Right ventricle myocardium inferior (tissue), 1 donor: ENCODE measurements at regions not wholly inside any gene's neighbourhood (a gene's known extent, or its start where the extent isn't known, plus 50 kb on each side); places are given as distances from the start of the nearest gene placed in this dataset.

ENCODE experiments used
- ATAC-seq: fragments of 200-7000 bp; cut with Tn5 transposase; one replicate; pipeline ENCODE4 v1.9.1; 2020; ENCODE audit warnings: mild to moderate bottlenecking, moderate library complexity
- DNase-seq: peaks from one replicate; pipeline ENCODE4 v3.0.0; 2021; ENCODE audit errors: missing footprints
- intact Hi-C: fragments of 100-400 bp; cut with DNase I; formaldehyde crosslinking; loops from one replicate; pipeline ENCODE4 v1.11.0; 2022
- donor health status: DM: no; HTN: yes; CAD: no; lungs with severe emphysema.

DNA sequence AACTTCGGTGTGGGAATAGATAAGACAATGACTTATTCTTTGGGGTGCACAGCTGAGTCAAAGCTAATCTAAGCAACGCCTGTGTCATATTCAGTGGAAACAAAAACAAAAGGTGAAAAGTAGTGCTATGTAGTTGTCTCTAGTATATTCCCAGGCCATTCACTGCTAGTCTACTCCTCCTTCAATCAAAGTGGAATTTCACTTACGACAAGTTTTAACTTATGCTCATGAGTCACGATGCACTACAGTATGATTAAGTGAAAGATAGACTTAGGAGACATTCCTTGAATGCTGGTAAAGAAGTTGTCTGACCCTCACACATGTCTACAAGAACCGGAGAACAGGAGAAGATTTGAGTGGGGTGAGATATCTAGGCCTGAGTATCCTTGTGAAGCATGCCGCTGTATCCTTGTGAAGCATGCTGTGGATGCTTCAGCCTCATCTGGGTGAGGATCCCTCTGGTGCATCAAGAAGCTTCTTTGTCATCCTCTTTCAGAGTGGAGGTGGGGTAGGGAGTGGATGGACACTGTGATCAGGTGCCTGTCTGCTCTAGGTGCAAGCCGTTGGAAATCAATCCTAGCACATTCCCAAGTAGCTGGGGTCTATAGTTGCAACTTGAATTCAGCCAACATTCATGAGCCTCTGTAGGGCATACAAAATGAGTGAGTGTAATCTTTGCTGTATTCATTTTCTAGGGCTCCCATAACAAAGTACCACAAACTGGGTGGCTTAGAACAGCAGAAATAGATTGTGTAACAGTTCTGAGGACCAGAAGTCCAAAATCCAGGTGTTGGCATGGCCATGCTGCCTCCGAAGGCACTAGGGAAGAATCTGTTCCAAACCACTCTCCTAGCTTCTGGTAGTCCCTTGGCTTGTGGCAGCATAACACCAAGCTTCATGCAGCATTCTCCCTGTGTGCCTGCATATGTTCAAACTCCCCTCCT lies 173.5 kb upstream of the FN1 start:
- ATAC-seq, result no peak
- intact Hi-C loops, result no loop called here

DNA sequence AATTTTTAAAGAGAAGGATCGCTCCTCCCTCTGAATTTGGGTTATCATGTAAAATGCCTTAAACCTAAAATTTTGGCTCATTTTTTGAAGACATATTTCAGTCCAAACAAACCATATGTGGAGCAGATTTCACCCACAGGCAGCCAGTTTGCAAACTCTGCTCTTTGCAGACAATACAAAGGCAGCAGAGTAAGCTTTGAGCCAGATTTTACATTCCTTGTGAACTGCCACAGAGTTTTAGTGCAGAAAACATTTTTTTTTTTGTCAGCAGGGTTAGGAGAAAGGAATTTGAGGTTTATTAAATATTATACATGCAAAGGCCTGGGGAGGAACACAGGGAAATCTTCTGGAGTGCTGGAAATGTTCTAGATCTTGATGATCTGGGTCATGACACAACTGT lies 171.9 kb upstream of the FN1 start:
- DNase-seq, result no peak
- no peak for ATAC-seq
- intact Hi-C loops, result no loop called here

More for the DNA sequence above, 173.5 kb upstream of the FN1 start:
- no peak for DNase-seq

DNA sequence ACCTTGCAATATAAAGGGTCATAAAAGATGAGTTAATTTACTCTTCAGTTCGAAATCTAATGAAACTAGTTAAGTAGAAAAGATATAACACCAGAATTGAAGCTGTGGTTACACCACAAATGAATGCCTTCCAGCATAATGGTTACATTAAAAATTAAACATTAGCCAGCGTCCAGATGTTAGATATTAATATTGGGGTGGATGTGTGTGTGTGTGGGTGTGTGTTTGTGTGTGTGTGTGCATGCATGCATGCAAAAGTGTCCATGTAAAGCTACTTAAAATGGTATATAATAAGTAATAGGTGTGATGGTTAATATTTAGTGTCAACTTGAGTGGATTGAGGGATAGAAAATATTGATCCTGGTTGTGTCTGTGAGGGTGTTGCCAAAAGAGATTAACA lies 170.4 kb upstream of the FN1 start:
- DNase-seq, result no peak
- intact Hi-C loops, result no loop called here
- no peak for ATAC-seq

DNA sequence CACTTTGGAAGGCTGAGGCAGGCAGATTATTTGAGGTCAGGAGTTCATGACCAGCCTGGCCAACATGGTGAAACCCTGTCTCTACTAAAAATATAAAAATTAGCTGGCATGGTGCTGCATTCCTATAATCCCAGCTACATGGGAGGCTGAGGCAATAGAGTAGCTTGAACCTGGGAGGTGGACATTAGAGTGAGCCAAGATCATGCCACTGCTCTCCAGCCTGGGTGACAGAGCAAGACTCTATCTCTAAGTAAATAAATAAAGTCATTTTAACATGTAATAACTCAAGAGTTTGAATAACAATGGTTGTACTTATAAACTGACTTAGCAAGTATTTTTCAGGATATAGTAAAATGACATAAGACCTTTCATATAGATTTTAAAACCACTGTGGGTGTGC lies 169.3 kb upstream of the FN1 start:
- intact Hi-C loops, result no loop called here
- ATAC-seq, result no peak
- DNase-seq, result no peak

DNA sequence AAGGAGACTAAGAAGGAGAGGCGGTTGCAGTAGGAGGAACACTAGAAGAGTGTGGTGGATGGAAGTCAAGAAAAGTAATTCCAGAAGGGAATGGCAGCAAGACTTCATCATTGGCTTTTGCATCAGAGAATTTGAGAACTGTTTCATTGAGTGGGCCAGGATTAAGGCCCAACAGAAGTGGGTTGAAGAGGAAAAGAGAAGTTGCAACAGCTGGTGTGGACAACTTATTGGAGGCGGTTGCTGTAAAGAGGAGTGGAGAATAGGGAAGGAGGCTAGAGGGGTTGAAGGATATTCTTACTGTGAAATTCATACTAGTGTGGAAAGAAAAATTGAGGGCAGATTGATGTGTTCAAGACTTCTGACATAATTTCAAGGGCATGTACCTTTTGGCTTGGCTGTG lies 168.7 kb upstream of the FN1 start:
- DNase-seq (no peak), ATAC-seq (no peak)
- intact Hi-C loops, result no loop called here

DNA sequence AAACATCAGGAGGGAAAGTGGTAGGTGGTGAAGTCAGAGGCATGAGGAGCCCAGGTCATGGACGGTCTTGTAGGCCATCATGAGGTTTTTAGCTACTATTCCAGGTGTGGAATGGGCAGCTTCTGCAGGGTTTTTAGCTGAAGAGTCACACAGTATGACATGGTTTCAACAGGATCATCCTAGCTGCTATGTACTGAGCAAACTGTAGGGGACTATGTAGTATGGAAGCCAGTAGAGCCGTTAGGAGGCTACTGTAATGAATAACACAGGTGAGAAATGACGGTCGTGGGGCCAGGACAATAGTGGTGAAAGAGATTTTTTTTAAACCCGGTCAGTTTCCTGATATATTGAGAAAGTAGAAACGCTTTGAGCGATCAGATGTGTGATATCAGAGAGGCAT lies 167.6 kb upstream of the FN1 start:
- ATAC-seq, result no peak
- no peak for DNase-seq
- intact Hi-C loops, result no loop called here

DNA sequence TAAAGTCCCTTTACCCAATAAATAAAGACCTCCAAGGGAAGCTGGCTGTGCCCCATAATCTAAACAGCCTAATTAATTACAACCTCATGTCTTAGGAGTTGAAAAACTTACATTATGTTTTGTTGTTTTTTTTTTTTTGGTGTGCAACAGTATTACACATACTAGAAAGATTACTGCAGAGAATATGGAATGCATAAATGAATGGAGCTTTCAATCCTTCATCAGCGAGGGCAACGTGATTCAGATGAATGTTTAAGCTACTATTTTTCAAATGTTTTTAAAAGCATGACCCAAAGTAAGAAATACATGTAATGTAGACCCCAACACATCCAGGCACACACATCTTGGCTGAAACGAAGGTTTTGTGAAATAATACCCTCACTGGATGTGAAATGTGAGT lies 167.1 kb upstream of the FN1 start:
- DNase-seq (no peak), ATAC-seq (no peak)
- intact Hi-C loops, result no loop called here

DNA sequence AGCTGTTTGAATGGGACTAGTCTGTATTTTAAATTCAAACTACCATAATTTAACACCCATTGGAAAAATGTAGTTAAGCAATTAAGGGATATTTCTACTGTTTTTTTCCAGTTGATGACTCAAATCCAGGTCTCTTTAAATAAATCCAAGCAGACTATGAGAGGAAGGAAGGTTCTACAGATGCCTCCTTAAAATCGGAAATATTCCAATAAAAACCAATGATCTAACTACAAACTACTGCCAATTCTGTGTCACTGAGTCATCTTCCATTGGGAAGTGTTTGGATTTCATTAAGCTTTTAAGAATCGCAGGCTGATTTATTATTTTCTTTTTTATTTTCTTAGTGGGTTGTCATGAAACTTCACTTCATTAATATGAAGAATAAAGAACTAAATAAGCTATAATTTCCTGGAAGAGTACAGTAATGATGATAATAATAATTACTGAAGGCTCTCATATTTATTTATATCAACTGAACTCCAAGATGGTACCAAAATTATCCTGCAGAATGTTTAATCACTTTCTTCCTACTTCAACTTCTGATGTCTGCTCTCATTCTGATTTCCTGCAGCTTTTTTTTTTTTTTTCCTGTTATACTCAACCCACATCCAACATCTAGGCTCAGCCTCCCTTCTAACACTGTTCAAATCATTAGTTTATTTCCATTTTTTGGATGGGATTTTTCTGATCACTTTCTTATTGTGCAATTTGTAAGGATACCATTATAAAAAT lies 166.3 kb upstream of the FN1 start:
- DNase-seq, result no peak
- peak; percentile 46 for ATAC-seq
- intact Hi-C loops, result no loop called here

DNA sequence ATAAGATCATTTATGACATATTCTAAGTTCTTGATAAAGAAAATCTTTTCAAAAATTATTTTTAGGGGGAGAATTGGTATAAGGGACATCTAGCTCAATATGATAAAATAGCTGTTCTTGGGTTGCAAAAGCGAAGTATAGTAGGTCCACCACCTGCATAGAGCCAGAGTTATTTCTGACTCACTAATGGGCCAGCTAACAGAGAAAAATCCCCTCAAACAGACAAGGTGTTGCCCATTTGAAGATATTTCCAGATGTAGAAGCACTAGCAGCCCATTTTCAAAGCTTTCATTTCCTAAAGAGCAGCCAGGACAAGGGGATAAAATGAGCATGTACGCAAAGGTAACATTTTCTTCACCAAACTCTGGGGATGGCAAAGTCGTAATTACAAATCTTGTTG lies 165.7 kb upstream of the FN1 start:
- intact Hi-C loops, result no loop called here
- ATAC-seq, result no peak

DNA sequence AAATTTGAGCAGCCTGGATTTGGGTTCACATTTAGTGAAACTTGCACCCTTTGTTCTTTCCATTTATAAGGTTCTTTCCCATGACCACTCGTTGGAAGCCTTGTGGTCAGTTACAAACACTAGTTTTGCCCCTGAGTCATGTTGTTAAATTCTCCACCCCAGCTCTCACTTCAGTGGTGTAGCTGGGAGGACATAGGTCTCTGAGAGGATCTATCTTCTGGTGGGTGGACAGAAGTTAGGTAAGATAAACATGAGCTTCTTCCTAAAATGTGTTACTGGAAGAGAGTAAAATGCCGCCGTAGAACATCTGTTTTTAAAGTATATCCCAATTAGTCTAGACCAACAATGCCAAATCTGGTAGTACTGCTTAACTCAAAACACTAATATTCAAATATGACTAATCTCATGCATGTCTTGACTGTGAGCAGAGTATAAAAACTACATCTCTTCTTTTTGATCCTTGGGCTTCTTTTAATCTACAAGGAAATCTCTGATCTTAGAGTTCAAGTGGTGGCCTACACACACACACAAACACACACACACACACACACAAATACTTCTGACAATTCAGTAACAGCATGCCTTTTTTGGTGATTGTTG lies 162.6 kb upstream of the FN1 start:
- DNase-seq (no peak), ATAC-seq (no peak)
- intact Hi-C loops, result no loop called here

More for the DNA sequence above, 165.7 kb upstream of the FN1 start:
- no peak for DNase-seq

DNA sequence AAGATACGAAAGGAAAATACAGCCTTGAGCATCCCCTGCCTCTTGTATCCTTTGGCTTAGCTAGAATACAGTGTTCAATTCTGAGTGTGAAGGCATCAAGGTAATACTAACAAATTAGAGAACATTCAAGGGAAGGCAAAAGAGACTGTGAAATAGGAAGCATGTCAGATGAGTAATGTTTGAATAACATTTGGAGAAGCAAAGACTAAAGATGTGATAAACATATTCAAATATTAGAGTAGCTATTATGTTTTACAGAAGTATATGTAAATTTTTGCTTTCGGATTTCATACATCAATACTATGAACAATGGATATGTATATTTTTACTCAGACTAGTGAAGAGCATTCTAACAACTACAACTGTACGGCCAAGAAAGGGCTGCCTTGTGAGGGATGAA lies 161.7 kb upstream of the FN1 start:
- intact Hi-C loops, result no loop called here
- ATAC-seq (no peak), DNase-seq (no peak)

DNA sequence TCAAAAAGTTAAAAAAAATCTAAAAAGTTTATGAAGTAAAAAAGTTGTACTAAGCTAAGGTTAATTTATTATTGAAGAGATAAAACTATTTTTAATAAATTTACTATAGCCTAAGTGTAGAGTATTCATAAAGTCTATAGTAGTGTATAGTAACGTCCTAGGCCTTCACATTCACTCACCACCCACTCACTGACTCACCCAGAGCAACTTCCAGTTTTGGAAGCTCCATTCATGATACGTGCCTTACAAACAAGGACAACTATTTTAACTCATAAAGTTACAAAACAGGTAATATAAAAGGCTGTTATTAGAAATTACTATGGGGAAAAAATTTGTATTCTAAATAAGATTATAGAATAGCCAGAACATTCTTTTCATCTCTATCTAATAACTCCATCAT lies 158.9 kb upstream of the FN1 start:
- DNase-seq, result no peak
- intact Hi-C loops, result no loop called here
- no peak for ATAC-seq

DNA sequence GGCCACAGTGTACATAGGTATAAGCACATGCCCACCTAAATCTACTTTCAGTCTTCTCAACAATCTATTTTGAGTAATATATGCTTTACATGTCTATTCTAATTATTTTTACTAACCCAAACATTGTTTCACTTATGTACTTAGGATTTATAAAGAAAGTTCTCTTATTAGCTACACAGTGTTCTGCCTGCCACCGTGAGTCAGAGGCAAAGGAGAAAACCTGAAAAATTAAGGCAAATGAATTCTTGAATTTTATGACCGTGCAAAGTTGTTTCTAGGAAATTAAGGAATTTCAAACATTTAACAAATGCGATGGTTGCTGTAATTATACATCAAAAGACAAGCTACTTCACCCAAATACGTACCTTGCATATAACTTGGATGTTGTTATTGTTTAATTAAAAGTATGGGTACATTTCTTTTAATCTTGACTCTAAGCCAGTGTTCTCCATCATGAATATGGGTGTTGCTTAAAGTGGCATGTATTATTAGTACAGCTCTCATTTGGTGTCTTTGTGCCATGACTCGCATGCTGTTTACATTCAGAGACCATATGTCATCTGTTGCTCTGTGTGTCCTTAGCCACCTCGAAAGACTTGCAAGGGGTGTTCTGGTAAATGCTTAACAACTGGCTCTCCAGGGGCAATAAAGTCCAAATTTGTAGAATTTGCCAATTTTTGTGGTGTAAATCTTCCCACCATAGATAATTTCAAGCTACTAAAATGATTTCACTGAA lies 154.3 kb upstream of the FN1 start:
- intact Hi-C loops, result no loop called here
- no peak for ATAC-seq
- DNase-seq, result no peak

DNA sequence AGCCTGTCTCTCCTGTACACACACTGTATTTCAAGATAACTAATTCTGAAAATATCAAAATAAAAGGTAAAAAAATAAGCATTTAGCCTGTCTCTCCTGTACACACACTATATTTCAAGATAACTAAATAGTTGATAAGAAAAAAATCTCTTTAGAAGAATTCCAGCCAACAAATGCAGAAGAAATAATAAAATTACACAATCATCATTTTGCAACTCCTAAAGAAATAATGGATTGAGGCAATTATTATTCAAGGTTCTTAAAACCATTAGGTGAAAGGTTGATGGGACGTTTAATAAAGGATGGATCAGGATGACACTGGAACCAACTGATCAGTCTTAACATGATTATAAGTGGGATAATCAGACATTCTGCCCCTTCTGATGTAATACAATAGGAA lies 148.0 kb upstream of the FN1 start:
- ATAC-seq (no peak), DNase-seq (no peak)
- intact Hi-C loops, result no loop called here

DNA sequence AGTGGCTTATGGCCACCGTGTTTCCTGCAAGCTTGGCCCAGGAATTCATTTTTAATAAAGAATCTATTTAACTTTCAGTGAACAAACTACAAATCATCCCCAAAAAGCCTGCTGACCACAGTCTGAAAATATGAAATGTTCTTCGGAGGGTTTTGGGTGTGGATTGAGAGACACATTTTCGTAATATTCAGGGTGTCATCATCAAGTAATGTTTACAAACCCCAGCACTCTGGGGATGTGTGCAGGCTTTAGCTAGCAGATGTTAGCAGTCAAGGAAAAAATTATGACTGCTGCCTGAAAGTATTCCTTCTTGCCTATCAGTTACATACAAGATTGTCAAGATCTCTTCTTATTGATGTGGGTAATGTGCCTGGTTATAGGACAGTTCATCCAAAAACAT lies 143.9 kb upstream of the FN1 start:
- ATAC-seq (peak; percentile 95), DNase-seq (no peak)
- intact Hi-C loops, result loop anchor here (10.0 kb wide), 1 partner anchor 115 kb away; no protein-coding TSS in a partner anchor

DNA sequence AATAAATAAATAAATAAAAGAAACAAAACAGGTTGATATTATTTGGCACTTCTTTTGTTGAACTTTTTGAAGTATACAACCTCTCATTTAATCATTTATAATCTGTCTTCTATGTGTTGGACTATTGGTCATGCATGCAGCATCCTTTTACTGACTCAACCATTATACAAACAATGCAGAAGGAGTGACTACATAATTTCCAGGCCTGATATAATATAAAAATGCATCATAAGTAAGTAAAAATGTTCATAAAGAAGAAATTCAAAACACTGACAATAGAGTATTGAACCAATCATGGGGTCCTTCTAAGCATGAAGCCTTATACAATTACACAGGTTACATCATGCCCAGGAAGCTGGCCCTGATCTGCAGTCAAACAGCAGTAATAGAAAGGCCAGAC lies 141.5 kb upstream of the FN1 start:
- DNase-seq (no peak), ATAC-seq (no peak)
- intact Hi-C loops, result loop anchor here (10.0 kb wide), 1 partner anchor 113 kb away; no protein-coding TSS in a partner anchor

DNA sequence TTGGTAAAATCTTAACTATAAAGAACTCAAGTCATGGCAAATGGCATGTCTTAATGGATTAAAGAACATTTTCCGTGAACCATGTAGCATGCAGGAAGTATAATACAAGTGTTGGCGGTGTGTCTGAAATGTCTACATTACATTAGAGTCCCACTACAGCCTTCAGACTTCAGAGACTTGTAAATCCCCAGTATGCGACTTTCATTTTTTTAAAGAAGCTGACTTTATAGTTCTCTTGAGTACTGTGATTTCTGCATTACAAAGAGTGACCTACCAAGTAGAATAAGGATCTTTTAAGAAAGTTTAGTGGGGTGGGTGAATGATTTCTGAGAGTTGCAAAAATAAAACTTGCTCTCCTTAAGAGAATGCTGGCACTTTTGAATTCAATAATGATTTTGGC lies 140.7 kb upstream of the FN1 start:
- ATAC-seq, result no peak
- intact Hi-C loops, result loop anchor here (10.0 kb wide), 1 partner anchor 112 kb away; no protein-coding TSS in a partner anchor
- no peak for DNase-seq

DNA sequence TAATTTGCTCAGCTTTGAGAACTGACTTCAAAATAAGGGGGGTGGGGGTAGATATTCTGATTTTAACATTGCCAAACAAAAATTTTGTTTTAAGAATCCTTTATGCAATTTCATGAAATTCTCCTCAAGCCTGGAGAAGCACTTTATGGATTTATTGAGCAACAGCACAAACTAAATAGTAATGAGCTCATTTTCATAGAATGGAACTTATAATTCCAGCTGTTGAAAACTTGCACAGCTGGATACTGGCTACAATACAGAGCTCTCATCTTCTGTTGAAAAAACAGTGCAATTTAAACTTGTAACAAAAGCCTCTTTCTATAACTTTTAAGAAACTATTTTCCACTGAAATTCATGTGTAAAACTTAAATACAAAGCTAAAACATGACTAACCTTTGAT lies 137.6 kb upstream of the FN1 start:
- DNase-seq, result no peak
- intact Hi-C loops, result loop anchor here (10.0 kb wide), 1 partner anchor 109 kb away; no protein-coding TSS in a partner anchor

DNA sequence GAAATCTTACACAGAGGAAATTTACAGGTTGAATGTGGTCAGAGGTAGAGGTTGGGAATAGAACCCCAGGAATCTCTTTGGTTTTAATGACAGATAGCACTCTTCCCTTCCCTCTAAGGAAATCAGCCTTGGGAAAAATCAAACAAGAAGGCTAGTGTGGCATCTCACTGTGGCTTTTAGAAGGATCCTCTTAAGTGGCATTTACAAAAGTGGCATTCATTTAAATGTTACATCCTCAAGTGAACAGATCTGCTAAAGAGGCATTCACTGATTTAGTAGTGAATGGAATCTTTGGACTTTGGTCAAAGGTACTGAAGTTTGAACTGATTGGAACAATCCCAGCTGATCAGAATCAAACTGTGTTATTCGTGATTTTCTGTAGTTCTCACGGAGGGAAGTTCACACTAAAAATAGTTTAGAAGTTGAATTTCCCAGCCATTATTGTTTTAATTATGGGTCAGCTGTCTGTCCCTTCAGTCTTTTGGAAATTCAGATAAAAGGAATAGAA lies 136.5 kb upstream of the FN1 start:
- ATAC-seq, result no peak
- intact Hi-C loops, result loop anchor here (10.0 kb wide), 1 partner anchor 108 kb away; no protein-coding TSS in a partner anchor
- DNase-seq, result no peak

More for the DNA sequence above, 137.6 kb upstream of the FN1 start:
- peak; percentile 73 for ATAC-seq
